AG09319 (cell line): ENCODE measurements at regions not wholly inside any gene's neighbourhood (a gene's known extent, or its start where the extent isn't known, plus 50 kb on each side); places are given as distances from the start of the nearest gene placed in this dataset.
"Not testable (repeated sequence)": the region's sequence is repeated elsewhere in the genome, so short reads cannot be mapped to it uniquely, and the experiment has no call there.

ENCODE experiments used
- DNase-seq: peaks from one replicate; pipeline ENCODE4 v3.0.0-alpha.2; 2010; ENCODE audit warnings: low read depth; ENCODE audit errors: extremely low read depth
- CTCF ChIP-seq: IDR thresholded peaks from 2 replicates; pipeline ENCODE4 v1.5.1; 2011; ENCODE audit warnings: low read depth, mild to moderate bottlenecking, inconsistent platforms, low read length, moderate library complexity

- TF ChIP-seq CTCF = no peak
- no peak for DNase-seq
Observed at GRCh38 chr4:23423540-23423939, 466.3 kb downstream of the PPARGC1A start.

- DNase-seq = no peak
- TF ChIP-seq CTCF = no peak
Observed at GRCh38 chr4:23422878-23423277, 467.0 kb downstream of the PPARGC1A start.

GRCh38 chr4:23413631-23414030 is 476.2 kb downstream of the PPARGC1A start:
- no peak for DNase-seq
- TF ChIP-seq CTCF = no peak

GRCh38 chr4:23412701-23413100 is 477.1 kb downstream of the PPARGC1A start:
- DNase-seq = no peak
- no peak for TF ChIP-seq CTCF

- not testable (repeated sequence) for DNase-seq
Observed at GRCh38 chr4:23408913-23409312, 480.9 kb downstream of the PPARGC1A start.

- no peak for TF ChIP-seq CTCF
Observed at GRCh38 chr4:23401572-23401971, 488.3 kb downstream of the PPARGC1A start.

GRCh38 chr4:23392860-23393458 is 496.9 kb downstream of the PPARGC1A start:
- DNase-seq = no peak
- no peak for TF ChIP-seq CTCF

More at GRCh38 chr4:23401572-23401971, 488.3 kb downstream of the PPARGC1A start:
- DNase-seq = no peak

- TF ChIP-seq CTCF = no peak
- DNase-seq = no peak
Observed at GRCh38 chr4:23390246-23390645, 499.6 kb downstream of the PPARGC1A start.
